Panc1 (cell line): ENCODE measurements at regions not wholly inside any gene's neighbourhood (a gene's known extent, or its start where the extent isn't known, plus 50 kb on each side); places are given as distances from the start of the nearest gene placed in this dataset.

Experiments
- ATAC-seq: fragments of 200-7000 bp; cut with Tn5 transposase; 2 replicates; pipeline ENCODE4 v1.9.1; 2020; ENCODE audit warnings: mild to moderate bottlenecking, moderate library complexity
- BruUV-seq: library from RNA; stranded (reverse); fragments of 400-500 nt; replicated peaks from 2 replicates; lab custom pipeline; 2021; lab: Mats Ljungman, UMichigan
- CTCF ChIA-PET: fragments of 300-600 bp; sonication (Branson Sonifier 250); formaldehyde crosslinking; loops from one replicate; lab custom pipeline; 2022; ENCODE audit warnings: antibody characterized with exemption; lab: Charles Lee
- POLR2A ChIA-PET: fragments of 300-600 bp; sonication (Branson Sonifier 250); formaldehyde crosslinking; loops from one replicate; lab custom pipeline; 2022; ENCODE audit warnings: antibody characterized with exemption; lab: Charles Lee
- DNase-seq: peaks from one replicate; pipeline ENCODE4 v3.0.0-alpha.2; 2010; ENCODE audit warnings: low read depth, low spot score
- H3K27ac ChIP-seq: 2 replicates; pipeline ENCODE4 v1.5.1; 2011; ENCODE audit warnings: mild to moderate bottlenecking, low read length, inconsistent platforms
- H3K27me3 ChIP-seq: fragments of 200-500 bp; sonication (Bioruptor generic); 2 replicates; pipeline ENCODE4 v1.6.0; 2014; ENCODE audit warnings: low read length, inconsistent platforms; ENCODE audit not compliant: control insufficient read depth, insufficient read depth
- H3K36me3 ChIP-seq: fragments of 200-500 bp; sonication (Bioruptor generic); 2 replicates; pipeline ENCODE4 v1.5.1; 2014; ENCODE audit warnings: inconsistent platforms, mild to moderate bottlenecking, low read length, moderate library complexity; ENCODE audit not compliant: control insufficient read depth, insufficient read depth
- H3K4me1 ChIP-seq: 2 replicates; pipeline ENCODE4 v1.5.1; 2011; ENCODE audit warnings: inconsistent platforms, mild to moderate bottlenecking, low read length, moderate library complexity; ENCODE audit not compliant: control insufficient read depth, insufficient read depth
- H3K4me3 ChIP-seq, 2 experiments: 2 replicates each; pipeline ENCODE4 v1.5.1; 2011 to 2012; ENCODE audit warnings: low read depth in 2 of 2, low read length in 2 of 2, mild to moderate bottlenecking in 2 of 2, inconsistent platforms in 1 of 2, moderate library complexity in 1 of 2
- H3K9me3 ChIP-seq: fragments of 200-500 bp; sonication (Bioruptor generic); 2 replicates; pipeline ENCODE4 v1.5.1; 2014; ENCODE audit warnings: low read depth, mild to moderate bottlenecking, inconsistent platforms, low read length, moderate library complexity; ENCODE audit not compliant: control insufficient read depth, insufficient read depth
- POLR2AphosphoS5 ChIP-seq: IDR thresholded peaks from 2 replicates; pipeline ENCODE4 v1.6.1; 2012; ENCODE audit warnings: mild to moderate bottlenecking, low read depth, low read length, moderate library complexity
- REST ChIP-seq, 2 experiments: IDR thresholded peaks; 2 replicates each; pipeline ENCODE4 v1.6.1; 2011 to 2012; ENCODE audit warnings: low read depth in 2 of 2, control low read depth in 1 of 2, low read length in 1 of 2, mild to moderate bottlenecking in 1 of 2, moderate library complexity in 1 of 2; ENCODE audit not compliant: insufficient read depth in 1 of 2
- SIN3A ChIP-seq: IDR thresholded peaks from 2 replicates; pipeline ENCODE4 v1.6.1; 2012; ENCODE audit warnings: low read depth, mild to moderate bottlenecking, low read length, moderate library complexity, borderline replicate concordance; ENCODE audit not compliant: insufficient read depth
- TCF7L2 ChIP-seq: IDR thresholded peaks from 2 replicates; pipeline ENCODE4 v1.6.1; 2011; ENCODE audit warnings: mild to moderate bottlenecking, low read depth, low read length, inconsistent platforms
- in situ Hi-C: cut with HindIII; loops from 2 replicates; pipeline ENCODE4 v1.10.0; 2016; ENCODE audit warnings: low sequenced_read_pairs, low pct_unique_long_range_greater_than_20kb
- intact Hi-C: fragments of 100-400 bp; cut with micrococcal nuclease; formaldehyde crosslinking; loops from one replicate; pipeline ENCODE4 v1.10.0; 2022; ENCODE audit not compliant: unreplicated experiment
- TF ChIP-seq, protein P1 (sequence below): fragments of 450-650 bp; IDR thresholded peaks from 2 replicates; pipeline ENCODE4 v1.5.1; 2017; ENCODE audit warnings: mild to moderate bottlenecking

DNA sequence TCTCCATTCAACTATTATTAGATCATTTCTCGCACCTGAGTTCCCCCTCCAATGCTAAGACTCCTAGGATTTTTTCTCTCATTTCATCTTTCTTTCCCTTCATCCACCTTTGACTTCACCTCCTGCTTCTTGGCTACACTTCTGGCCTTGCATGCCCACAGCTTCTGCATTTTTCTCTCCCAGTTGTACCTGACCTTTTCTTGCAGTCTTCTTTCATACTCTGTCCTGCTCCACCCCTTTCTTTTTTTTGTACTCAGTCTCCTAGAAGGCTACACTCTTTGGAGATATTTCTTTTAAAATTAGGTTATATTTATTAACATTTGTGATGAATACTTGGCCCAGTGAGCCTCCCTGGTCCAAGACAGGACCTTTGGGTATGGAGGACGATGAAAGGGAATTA, 190.4 kb downstream of the DEPDC1B start:
- no peaks in the 10 kb centered on the region for H3K9me3 ChIP-seq
- intact Hi-C loops (no loop called here), in situ Hi-C loops (no loop called here)
- BruUV-seq = no TSS peak
- no peak overlapping the region for H3K4me3 ChIP-seq
- no peaks in the 10 kb centered on the region; the same call in 1 of the 2 replicates for H3K27me3 ChIP-seq
- CTCF ChIA-PET = no interaction called here
- POLR2A ChIA-PET = no interaction called here
- TF ChIP-seq, protein P1, sequence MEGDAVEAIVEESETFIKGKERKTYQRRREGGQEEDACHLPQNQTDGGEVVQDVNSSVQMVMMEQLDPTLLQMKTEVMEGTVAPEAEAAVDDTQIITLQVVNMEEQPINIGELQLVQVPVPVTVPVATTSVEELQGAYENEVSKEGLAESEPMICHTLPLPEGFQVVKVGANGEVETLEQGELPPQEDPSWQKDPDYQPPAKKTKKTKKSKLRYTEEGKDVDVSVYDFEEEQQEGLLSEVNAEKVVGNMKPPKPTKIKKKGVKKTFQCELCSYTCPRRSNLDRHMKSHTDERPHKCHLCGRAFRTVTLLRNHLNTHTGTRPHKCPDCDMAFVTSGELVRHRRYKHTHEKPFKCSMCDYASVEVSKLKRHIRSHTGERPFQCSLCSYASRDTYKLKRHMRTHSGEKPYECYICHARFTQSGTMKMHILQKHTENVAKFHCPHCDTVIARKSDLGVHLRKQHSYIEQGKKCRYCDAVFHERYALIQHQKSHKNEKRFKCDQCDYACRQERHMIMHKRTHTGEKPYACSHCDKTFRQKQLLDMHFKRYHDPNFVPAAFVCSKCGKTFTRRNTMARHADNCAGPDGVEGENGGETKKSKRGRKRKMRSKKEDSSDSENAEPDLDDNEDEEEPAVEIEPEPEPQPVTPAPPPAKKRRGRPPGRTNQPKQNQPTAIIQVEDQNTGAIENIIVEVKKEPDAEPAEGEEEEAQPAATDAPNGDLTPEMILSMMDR = no peak
- TF ChIP-seq REST (IDR thresholded peaks at IDR 0.05; ENCODE audit: insufficient read depth in 1 of 2, low read depth in 2 of 2, low read length in 1 of 2) = no peak
- TF ChIP-seq SIN3A = no peak
- no peak for TF ChIP-seq TCF7L2
- no peak for TF ChIP-seq POLR2AphosphoS5
- H3K36me3 ChIP-seq = no peaks in the 10 kb centered on the region
- no peak for DNase-seq
- no peaks in the 10 kb centered on the region for H3K4me1 ChIP-seq
- ATAC-seq = no peak
- H3K27ac ChIP-seq = no peak overlapping the region

DNA sequence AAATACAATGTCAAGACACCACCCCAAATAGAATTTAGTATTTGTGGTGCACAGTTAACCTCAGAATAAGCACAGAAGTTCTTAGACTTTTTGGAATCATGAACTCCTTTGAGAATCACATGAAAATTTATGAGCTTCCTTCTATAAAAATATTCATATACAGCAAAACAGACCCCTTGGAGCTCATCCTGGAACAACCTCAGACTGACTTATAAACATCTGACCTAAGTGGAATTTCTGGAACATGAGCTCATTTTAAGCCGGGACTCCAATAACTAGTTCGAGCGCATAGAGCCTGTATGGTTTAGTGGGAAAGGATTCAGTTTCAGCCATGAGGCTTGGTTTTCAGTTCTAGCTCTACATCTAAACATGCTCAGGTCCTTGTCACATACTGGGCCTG, 192.3 kb downstream of the DEPDC1B start:
- no TSS peak for BruUV-seq
- TF ChIP-seq TCF7L2 = no peak
- TF ChIP-seq REST (IDR thresholded peaks at IDR 0.05; ENCODE audit: insufficient read depth in 1 of 2, low read depth in 2 of 2, low read length in 1 of 2) = no peak
- TF ChIP-seq, protein P1 = no peak
- TF ChIP-seq POLR2AphosphoS5 = no peak
- TF ChIP-seq SIN3A = no peak
- H3K9me3 ChIP-seq = no peaks in the 10 kb centered on the region
- ChIA-PET POLR2A (no interaction called here), CTCF (no interaction called here)
- in situ Hi-C loops (no loop called here), intact Hi-C loops (no loop called here)
- ATAC-seq (no peak), DNase-seq (no peak)
- H3K27me3 ChIP-seq = no peaks in the 10 kb centered on the region; the same call in 1 of the 2 replicates
- H3K36me3 ChIP-seq = no peaks in the 10 kb centered on the region
- no peaks in the 10 kb centered on the region for H3K4me1 ChIP-seq
- H3K4me3 ChIP-seq = no peak overlapping the region
- H3K27ac ChIP-seq = no peak overlapping the region
